IMR-90 (cell line): ENCODE measurements at regions not wholly inside any gene's neighbourhood (a gene's known extent, or its start where the extent isn't known, plus 50 kb on each side); places are given as distances from the start of the nearest gene placed in this dataset.

Experiments
- ATAC-seq: fragments of 200-7000 bp; cut with Tn5 transposase; 2 replicates; pipeline ENCODE4 v1.9.1; 2020; ENCODE audit warnings: low read depth, mild to moderate bottlenecking, moderate library complexity
- BruUV-seq: library from RNA; stranded (reverse); fragments of 400-500 nt; replicated peaks from 2 replicates; lab custom pipeline; 2021; lab: Mats Ljungman, UMichigan
- CTCF ChIA-PET: fragments of 300-600 bp; formaldehyde crosslinking; extraction: SDS; loops from one replicate; lab custom pipeline; 2021; ENCODE audit warnings: antibody characterized with exemption; lab: Yijun Ruan, JAX
- POLR2A ChIA-PET: fragments of 300-600 bp; sonication (Branson Sonifier 250); formaldehyde crosslinking; loops from one replicate; lab custom pipeline; 2022; ENCODE audit warnings: antibody characterized with exemption; ENCODE audit not compliant: unreplicated experiment; lab: Charles Lee
- DNase-seq: peaks from one replicate; pipeline ENCODE4 v3.0.0; 2013
- H2AFZ ChIP-seq: replicated peaks from 2 replicates; pipeline ENCODE3; 2013; ENCODE audit warnings: low read length, mild to moderate bottlenecking; ENCODE audit not compliant: poor library complexity
- H2AK5ac ChIP-seq: 2 replicates; pipeline ENCODE4 v1.6.1; 2013; ENCODE audit warnings: low read depth, low read length, inconsistent platforms
- H2AK9ac ChIP-seq: replicated peaks from 2 replicates; pipeline ENCODE3; 2013; ENCODE audit warnings: mild to moderate bottlenecking, low read depth, low read length, moderate library complexity; ENCODE audit not compliant: poor library complexity
- H2BK120ac ChIP-seq: 2 replicates; pipeline ENCODE4 v1.6.1; 2013; ENCODE audit warnings: low read depth, low read length, inconsistent platforms
- H2BK15ac ChIP-seq: 3 replicates; pipeline ENCODE4 v1.6.1; 2013; ENCODE audit warnings: low read depth, low read length, inconsistent platforms
- H2BK20ac ChIP-seq: 2 replicates; pipeline ENCODE4 v1.6.1; 2013; ENCODE audit warnings: low read depth, mild to moderate bottlenecking, inconsistent platforms, low read length, moderate library complexity
- H2BK5ac ChIP-seq: 2 replicates; pipeline ENCODE4 v1.6.1; 2013; ENCODE audit warnings: mild to moderate bottlenecking, low read depth, low read length, inconsistent platforms; ENCODE audit not compliant: poor library complexity, severe bottlenecking
- H3K14ac ChIP-seq: replicated peaks from 2 replicates; pipeline ENCODE4 v1.6.1; 2013; ENCODE audit warnings: low read depth, low read length, inconsistent platforms
- H3K18ac ChIP-seq: 2 replicates; pipeline ENCODE4 v1.6.1; 2013; ENCODE audit warnings: low read depth, low read length, control low read depth
- H3K23ac ChIP-seq: 2 replicates; pipeline ENCODE4 v1.6.1; 2013; ENCODE audit warnings: low read depth, low read length, inconsistent platforms
- H3K27ac ChIP-seq: 2 replicates; pipeline ENCODE4 v1.5.1; 2013; ENCODE audit warnings: mild to moderate bottlenecking, control low read depth, low read length; ENCODE audit not compliant: insufficient read depth
- H3K27me3 ChIP-seq: 2 replicates; pipeline ENCODE4 v1.6.1; 2013; ENCODE audit warnings: low read length; ENCODE audit not compliant: control insufficient read depth, insufficient read depth
- H3K36me3 ChIP-seq: 2 replicates; pipeline ENCODE4 v1.6.1; 2013; ENCODE audit warnings: low read length, mixed read lengths; ENCODE audit not compliant: control insufficient read depth, insufficient read depth
- H3K4ac ChIP-seq: 2 replicates; pipeline ENCODE4 v1.6.1; 2013; ENCODE audit warnings: low read depth, low read length, inconsistent platforms
- H3K4me1 ChIP-seq: 2 replicates; pipeline ENCODE4 v1.6.1; 2013; ENCODE audit warnings: low read length, mixed read lengths; ENCODE audit not compliant: control insufficient read depth, insufficient read depth
- H3K4me2 ChIP-seq: 2 replicates; pipeline ENCODE4 v1.6.1; 2013; ENCODE audit warnings: low read depth, mild to moderate bottlenecking, control low read depth, low read length, moderate library complexity
- H3K4me3 ChIP-seq: 2 replicates; pipeline ENCODE4 v1.5.1; 2013; ENCODE audit warnings: low read depth, mild to moderate bottlenecking, control low read depth, low read length, moderate library complexity; ENCODE audit not compliant: insufficient read depth
- H3K56ac ChIP-seq: 2 replicates; pipeline ENCODE4 v1.6.1; 2013; ENCODE audit warnings: low read length, inconsistent platforms; ENCODE audit not compliant: insufficient read depth; ENCODE audit errors: extremely low read depth
- H3K79me1 ChIP-seq, 2 experiments: 2 replicates each; pipeline ENCODE4 v1.6.1; 2013; ENCODE audit warnings: low read length in 2 of 2, inconsistent platforms in 1 of 2, low read depth in 1 of 2
- H3K9ac ChIP-seq: 2 replicates; pipeline ENCODE4 v1.6.1; 2013; ENCODE audit warnings: low read depth, low read length, control low read depth
- H3K9me1 ChIP-seq: 2 replicates; pipeline ENCODE4 v1.6.1; 2013; ENCODE audit warnings: low read length, inconsistent platforms; ENCODE audit not compliant: insufficient read depth
- H3K9me3 ChIP-seq: 2 replicates; pipeline ENCODE4 v1.6.1; 2013; ENCODE audit warnings: low read length; ENCODE audit not compliant: control insufficient read depth, insufficient read depth
- H4K20me1 ChIP-seq: 2 replicates; pipeline ENCODE4 v1.6.1; 2013; ENCODE audit warnings: low read length, inconsistent platforms; ENCODE audit not compliant: insufficient read depth
- H4K5ac ChIP-seq: 2 replicates; pipeline ENCODE4 v1.6.1; 2013; ENCODE audit warnings: mild to moderate bottlenecking, low read depth, low read length, control low read depth
- H4K8ac ChIP-seq, 2 experiments: 2 replicates each; pipeline ENCODE4 v1.6.1; 2013; ENCODE audit warnings: low read depth in 2 of 2, low read length in 2 of 2, control low read depth in 1 of 2, inconsistent platforms in 1 of 2
- H4K91ac ChIP-seq: 2 replicates; pipeline ENCODE4 v1.6.1; 2013; ENCODE audit warnings: low read depth, low read length, inconsistent platforms; ENCODE audit not compliant: insufficient read depth
- CEBPB ChIP-seq: IDR thresholded peaks from 2 replicates; pipeline ENCODE4 v1.6.1; 2012; ENCODE audit warnings: low read depth, low read length, improper control_type of control experiment
- CHD1 ChIP-seq: IDR thresholded peaks from 2 replicates; pipeline ENCODE4 v1.6.1; 2012; ENCODE audit warnings: low read depth, low read length, improper control_type of control experiment
- MAFK ChIP-seq: IDR thresholded peaks from 2 replicates; pipeline ENCODE4 v1.6.1; 2012; ENCODE audit warnings: low read depth, low read length, improper control_type of control experiment
- MAZ ChIP-seq: IDR thresholded peaks from 2 replicates; pipeline ENCODE4 v1.6.1; 2012; ENCODE audit warnings: low read depth, mild to moderate bottlenecking, low read length, improper control_type of control experiment, moderate library complexity, borderline replicate concordance
- MXI1 ChIP-seq: IDR thresholded peaks from 2 replicates; pipeline ENCODE4 v1.6.1; 2012; ENCODE audit warnings: low read depth, mild to moderate bottlenecking, low read length, moderate library complexity, borderline replicate concordance
- NFE2L2 ChIP-seq: fragments of 150-350 bp; IDR thresholded peaks from 2 replicates; pipeline ENCODE4 v1.6.1; 2016; ENCODE audit warnings: low read depth, mild to moderate bottlenecking, low read length
- RAD21 ChIP-seq: IDR thresholded peaks from 2 replicates; pipeline ENCODE4 v1.6.1; 2012; ENCODE audit warnings: low read length, improper control_type of control experiment
- RCOR1 ChIP-seq: IDR thresholded peaks from 2 replicates; pipeline ENCODE4 v1.6.1; 2012; ENCODE audit warnings: mild to moderate bottlenecking, low read length, improper control_type of control experiment; ENCODE audit not compliant: insufficient replicate concordance
- RFX5 ChIP-seq: IDR thresholded peaks from 2 replicates; pipeline ENCODE4 v1.8.0; 2012; ENCODE audit warnings: low read depth, mild to moderate bottlenecking, low read length, moderate library complexity
- SMC3 ChIP-seq: fragments of 150-350 bp; IDR thresholded peaks from 2 replicates; pipeline ENCODE4 v1.6.1; 2016; ENCODE audit warnings: low read depth, mild to moderate bottlenecking, antibody characterized with exemption, low read length, moderate library complexity
- WGBS, 2 experiments: methylation state at CpG; one replicate each; pipeline versions ENCODE4 v1.1.5 to v1.1.7; 2013; ENCODE audit warnings: missing lambda C conversion rate in 2 of 2; ENCODE audit not compliant: insufficient read length in 1 of 2; ENCODE audit errors: extremely low coverage in 2 of 2; 5-methylcytosine and 5-hydroxymethylcytosine counted together
- dilution Hi-C: fragments of 300-500 bp; cut with HindIII; formaldehyde crosslinking; loops from one replicate; pipeline ENCODE4 v1.14.3; 2018; ENCODE audit warnings: low sequenced_read_pairs; ENCODE audit not compliant: unreplicated experiment
- in situ Hi-C: fragments of 300-500 bp; cut with MboI; formaldehyde crosslinking; loops from 3 replicates; pipeline ENCODE4 v1.14.3; 2019; ENCODE audit warnings: low sequenced_read_pairs, inconsistent platforms, mixed read lengths
- intact Hi-C: fragments of 100-400 bp; cut with micrococcal nuclease; formaldehyde crosslinking; loops from 2 replicates; pipeline ENCODE4 v1.10.0; 2022
- TF ChIP-seq, protein P1 (sequence below): conservative IDR thresholded peaks from 2 replicates; pipeline ENCODE4 v1.5.1; 2012; ENCODE audit warnings: mild to moderate bottlenecking, low read depth, low read length, improper control_type of control experiment
- TF ChIP-seq, protein P2 (sequence below): fragments of 150-350 bp; IDR thresholded peaks from 2 replicates; pipeline ENCODE4 v1.6.1; 2017; ENCODE audit warnings: mild to moderate bottlenecking, antibody characterized with exemption, low read length, low read depth
- TF ChIP-seq, protein P3 (sequence below): fragments of 150-350 bp; IDR thresholded peaks from 2 replicates; pipeline ENCODE4 v1.6.1; 2016; ENCODE audit warnings: low read depth, mild to moderate bottlenecking, low read length, moderate library complexity, borderline replicate concordance

DNA sequence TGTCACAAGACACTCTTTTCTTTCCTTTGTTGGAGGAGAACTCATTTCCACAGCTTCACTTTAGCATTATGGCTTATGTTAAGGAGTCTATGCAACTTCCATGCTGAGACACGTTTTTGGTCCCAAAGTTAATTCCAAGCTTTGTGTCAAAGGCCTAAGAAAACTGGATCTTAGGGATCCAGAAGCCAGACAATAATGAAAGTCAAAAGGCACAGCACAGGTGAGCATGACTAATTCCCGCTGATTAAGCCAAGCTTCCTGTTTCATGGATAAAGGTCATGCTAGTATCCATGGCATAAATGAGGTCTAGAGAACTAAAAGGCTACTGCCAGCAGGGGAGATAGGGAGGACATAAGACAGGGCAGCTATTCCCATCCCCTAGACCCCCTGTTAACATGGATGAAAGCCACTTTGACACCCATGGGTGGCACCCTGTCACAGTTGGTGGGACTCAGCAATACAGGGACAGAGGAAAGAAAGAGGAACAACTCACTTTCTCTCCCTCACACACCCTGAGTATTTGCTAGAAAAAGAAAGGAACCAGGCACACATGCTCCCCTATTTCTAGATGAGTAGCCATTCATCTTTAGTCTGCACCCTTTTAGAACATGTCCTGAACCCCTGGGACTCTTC is 438.1 kb upstream of the CDH9 start:
- Histone ChIP-seq H3K79me1 (no peaks in the 10 kb centered on the region), H2AK5ac (no peak overlapping the region), H3K27me3 (no peaks in the 10 kb centered on the region), H3K4me3 (no peak overlapping the region), H2BK15ac (no peak overlapping the region), H4K8ac (no peak overlapping the region), H3K9me3 (peaks cover 7% of the 10 kb centered on the region), H3K56ac (no peak overlapping the region), H3K14ac (no peak overlapping the region), H3K4me2 (no peak overlapping the region), H4K20me1 (no peaks in the 10 kb centered on the region), H3K18ac (no peak overlapping the region), H2BK20ac (no peak overlapping the region), H3K9me1 (no peaks in the 10 kb centered on the region), H3K36me3 (no peaks in the 10 kb centered on the region), H3K9ac (no peak overlapping the region), H3K4ac (no peak overlapping the region), H2AFZ (no peak overlapping the region), H2BK120ac (no peak overlapping the region), H2AK9ac (no peak overlapping the region), H4K91ac (no peak overlapping the region), H3K27ac (no peak overlapping the region), H3K23ac (no peak overlapping the region), H3K4me1 (no peaks in the 10 kb centered on the region), H2BK5ac (no peak overlapping the region), H4K5ac (no peak overlapping the region)
- no CpG with 5 or more reads among the region's 2 CpGs for WGBS, 2 experiments
- DNase-seq (no peak), ATAC-seq (no peak)
- POLR2A ChIA-PET = no interaction called here
- TF ChIP-seq MAFK (no peak), MAZ (no peak), RCOR1 (no peak), MXI1 (no peak), RFX5 (no peak), SMC3 (no peak), CHD1 (no peak), CEBPB (no peak), NFE2L2 (no peak), RAD21 (no peak)
- TF ChIP-seq, protein P1, sequence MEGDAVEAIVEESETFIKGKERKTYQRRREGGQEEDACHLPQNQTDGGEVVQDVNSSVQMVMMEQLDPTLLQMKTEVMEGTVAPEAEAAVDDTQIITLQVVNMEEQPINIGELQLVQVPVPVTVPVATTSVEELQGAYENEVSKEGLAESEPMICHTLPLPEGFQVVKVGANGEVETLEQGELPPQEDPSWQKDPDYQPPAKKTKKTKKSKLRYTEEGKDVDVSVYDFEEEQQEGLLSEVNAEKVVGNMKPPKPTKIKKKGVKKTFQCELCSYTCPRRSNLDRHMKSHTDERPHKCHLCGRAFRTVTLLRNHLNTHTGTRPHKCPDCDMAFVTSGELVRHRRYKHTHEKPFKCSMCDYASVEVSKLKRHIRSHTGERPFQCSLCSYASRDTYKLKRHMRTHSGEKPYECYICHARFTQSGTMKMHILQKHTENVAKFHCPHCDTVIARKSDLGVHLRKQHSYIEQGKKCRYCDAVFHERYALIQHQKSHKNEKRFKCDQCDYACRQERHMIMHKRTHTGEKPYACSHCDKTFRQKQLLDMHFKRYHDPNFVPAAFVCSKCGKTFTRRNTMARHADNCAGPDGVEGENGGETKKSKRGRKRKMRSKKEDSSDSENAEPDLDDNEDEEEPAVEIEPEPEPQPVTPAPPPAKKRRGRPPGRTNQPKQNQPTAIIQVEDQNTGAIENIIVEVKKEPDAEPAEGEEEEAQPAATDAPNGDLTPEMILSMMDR = no peak
- TF ChIP-seq, protein P2, sequence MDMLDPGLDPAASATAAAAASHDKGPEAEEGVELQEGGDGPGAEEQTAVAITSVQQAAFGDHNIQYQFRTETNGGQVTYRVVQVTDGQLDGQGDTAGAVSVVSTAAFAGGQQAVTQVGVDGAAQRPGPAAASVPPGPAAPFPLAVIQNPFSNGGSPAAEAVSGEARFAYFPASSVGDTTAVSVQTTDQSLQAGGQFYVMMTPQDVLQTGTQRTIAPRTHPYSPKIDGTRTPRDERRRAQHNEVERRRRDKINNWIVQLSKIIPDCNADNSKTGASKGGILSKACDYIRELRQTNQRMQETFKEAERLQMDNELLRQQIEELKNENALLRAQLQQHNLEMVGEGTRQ = no peak
- TF ChIP-seq, protein P3, sequence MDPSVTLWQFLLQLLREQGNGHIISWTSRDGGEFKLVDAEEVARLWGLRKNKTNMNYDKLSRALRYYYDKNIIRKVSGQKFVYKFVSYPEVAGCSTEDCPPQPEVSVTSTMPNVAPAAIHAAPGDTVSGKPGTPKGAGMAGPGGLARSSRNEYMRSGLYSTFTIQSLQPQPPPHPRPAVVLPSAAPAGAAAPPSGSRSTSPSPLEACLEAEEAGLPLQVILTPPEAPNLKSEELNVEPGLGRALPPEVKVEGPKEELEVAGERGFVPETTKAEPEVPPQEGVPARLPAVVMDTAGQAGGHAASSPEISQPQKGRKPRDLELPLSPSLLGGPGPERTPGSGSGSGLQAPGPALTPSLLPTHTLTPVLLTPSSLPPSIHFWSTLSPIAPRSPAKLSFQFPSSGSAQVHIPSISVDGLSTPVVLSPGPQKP = no peak
- no TSS peak for BruUV-seq
- dilution Hi-C loops (no loop called here), intact Hi-C loops (loop anchor here (10.0 kb wide), 1 partner anchor 162 kb away; no protein-coding TSS in a partner anchor), in situ Hi-C loops (no loop called here)
- CTCF ChIA-PET = no interaction called here
